ENCODE measurements at regions not wholly inside any gene's neighbourhood (a gene's known extent, or its start where the extent isn't known, plus 50 kb on each side); places are given as distances from the start of the nearest gene placed in this dataset.
"Not testable (repeated sequence)": the region's sequence is repeated elsewhere in the genome, so short reads cannot be mapped to it uniquely, and the experiment has no call there.

DNA sequence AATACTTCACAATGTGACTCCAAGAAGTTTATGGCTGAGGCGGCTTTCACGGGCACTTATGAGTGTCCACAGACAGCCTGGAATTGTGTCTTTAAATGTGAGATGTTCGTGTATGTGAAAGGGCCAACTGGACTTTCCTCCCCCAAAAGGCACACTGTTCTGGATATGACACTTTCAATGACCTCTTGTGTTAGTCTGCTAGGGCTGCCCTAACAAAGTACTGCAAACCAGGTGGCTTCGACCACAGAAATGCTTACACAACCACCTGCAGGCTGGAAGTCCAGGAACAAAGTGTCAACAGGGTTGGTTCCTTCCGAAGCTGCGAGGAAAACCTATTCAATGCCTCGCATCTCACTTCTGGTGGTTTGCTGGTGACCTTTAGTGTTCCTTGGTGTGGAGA, 281.7 kb downstream of the ANAPC1 start:
- DNase-seq; CTCF ChIA-PET; H3K4me3 ChIP-seq (ENCODE audit: control extremely low read depth in 1 of 5, extremely low read depth in 1 of 5, insufficient read depth in 1 of 5, low read depth in 2 of 5, low read length in 4 of 5); H3K27ac ChIP-seq (ENCODE audit: low read length in 2 of 2); H3K9me3 Mint-ChIP-seq (ENCODE audit: insufficient read depth); H4K20me1 ChIP-seq (ENCODE audit: control insufficient read depth, insufficient read depth, low read length, poor library complexity, severe bottlenecking); intact Hi-C loops (cut with micrococcal nuclease); POLR2A ChIA-PET; H2AFZ ChIP-seq (ENCODE audit: insufficient read depth, low read depth, low read length, poor library complexity, severe bottlenecking); H3K4me2 ChIP-seq (replicated peaks; ENCODE audit: low read depth, low read length, poor library complexity, severe bottlenecking); H3K36me3 ChIP-seq (replicated peaks in 1 of 2; ENCODE audit: control extremely low read depth in 1 of 2, control insufficient read depth in 1 of 2, extremely low read depth in 1 of 2, insufficient read depth in 2 of 2, low read length in 1 of 2); H3K27me3 ChIP-seq (replicated peaks in 1 of 4; ENCODE audit: control extremely low read depth in 1 of 4, control insufficient read depth in 3 of 4, insufficient read depth in 4 of 4, low read length in 3 of 4); H3K27me3 Mint-ChIP-seq; H3K9ac ChIP-seq (ENCODE audit: low read length); H3K9me3 ChIP-seq (ENCODE audit: control extremely low read depth in 1 of 3, control insufficient read depth in 2 of 3, insufficient read depth in 1 of 3, low read length in 2 of 3); H3K79me2 ChIP-seq (ENCODE audit: control insufficient read depth, insufficient read depth, low read length); H3K4me1 Mint-ChIP-seq; ATAC-seq (ENCODE audit: low read depth); H3K4me1 ChIP-seq (ENCODE audit: control insufficient read depth in 2 of 2, insufficient read depth in 2 of 2, low read length in 2 of 2); H3K4me3 Mint-ChIP-seq; H3K27ac Mint-ChIP-seq: not testable (repeated sequence)
- WGBS (ENCODE audit: insufficient coverage): no CpG with 5 or more reads among the region's 7 CpGs

DNA sequence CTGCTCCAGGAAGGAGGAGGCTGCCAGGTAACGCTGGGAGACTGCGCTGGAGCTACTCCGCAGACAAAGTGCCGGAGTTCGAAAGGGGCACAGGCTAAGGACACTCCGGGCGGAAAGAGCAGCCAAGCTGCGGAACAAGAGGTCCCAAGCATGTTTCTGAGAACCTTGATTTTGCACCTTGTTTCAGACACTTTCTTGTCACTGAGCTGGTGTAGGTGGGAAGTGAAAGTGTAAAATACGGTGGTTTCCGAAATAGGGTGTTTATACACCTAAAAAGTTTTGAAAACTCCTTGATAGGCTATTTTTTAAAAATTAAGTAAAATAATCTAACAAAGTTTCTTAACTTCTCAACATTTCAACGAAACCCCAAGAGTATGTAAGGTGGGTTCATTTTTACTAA, 278.2 kb downstream of the ANAPC1 start:
- intact Hi-C loops (cut with micrococcal nuclease); H4K20me1 ChIP-seq (ENCODE audit: control insufficient read depth, insufficient read depth, low read length, poor library complexity, severe bottlenecking); H3K4me1 Mint-ChIP-seq; H3K9ac ChIP-seq (ENCODE audit: low read length); H3K9me3 ChIP-seq (ENCODE audit: control extremely low read depth in 1 of 3, control insufficient read depth in 2 of 3, insufficient read depth in 1 of 3, low read length in 2 of 3); H3K27ac Mint-ChIP-seq; POLR2A ChIA-PET; H3K27ac ChIP-seq (ENCODE audit: low read length in 2 of 2); H3K27me3 Mint-ChIP-seq; DNase-seq; H3K27me3 ChIP-seq (replicated peaks in 1 of 4; ENCODE audit: control extremely low read depth in 1 of 4, control insufficient read depth in 3 of 4, insufficient read depth in 4 of 4, low read length in 3 of 4); H3K4me2 ChIP-seq (replicated peaks; ENCODE audit: low read depth, low read length, poor library complexity, severe bottlenecking); H3K4me1 ChIP-seq (ENCODE audit: control insufficient read depth in 2 of 2, insufficient read depth in 2 of 2, low read length in 2 of 2); H3K9me3 Mint-ChIP-seq (ENCODE audit: insufficient read depth); H3K36me3 ChIP-seq (replicated peaks in 1 of 2; ENCODE audit: control extremely low read depth in 1 of 2, control insufficient read depth in 1 of 2, extremely low read depth in 1 of 2, insufficient read depth in 2 of 2, low read length in 1 of 2); H3K4me3 ChIP-seq (ENCODE audit: control extremely low read depth in 1 of 5, extremely low read depth in 1 of 5, insufficient read depth in 1 of 5, low read depth in 2 of 5, low read length in 4 of 5); H3K4me3 Mint-ChIP-seq; CTCF ChIA-PET; H2AFZ ChIP-seq (ENCODE audit: insufficient read depth, low read depth, low read length, poor library complexity, severe bottlenecking); H3K79me2 ChIP-seq (ENCODE audit: control insufficient read depth, insufficient read depth, low read length): not testable (repeated sequence)
- ATAC-seq (ENCODE audit: low read depth): peak; percentile 36
- no CpG with 5 or more reads among the region's 11 CpGs for WGBS (ENCODE audit: insufficient coverage)

DNA sequence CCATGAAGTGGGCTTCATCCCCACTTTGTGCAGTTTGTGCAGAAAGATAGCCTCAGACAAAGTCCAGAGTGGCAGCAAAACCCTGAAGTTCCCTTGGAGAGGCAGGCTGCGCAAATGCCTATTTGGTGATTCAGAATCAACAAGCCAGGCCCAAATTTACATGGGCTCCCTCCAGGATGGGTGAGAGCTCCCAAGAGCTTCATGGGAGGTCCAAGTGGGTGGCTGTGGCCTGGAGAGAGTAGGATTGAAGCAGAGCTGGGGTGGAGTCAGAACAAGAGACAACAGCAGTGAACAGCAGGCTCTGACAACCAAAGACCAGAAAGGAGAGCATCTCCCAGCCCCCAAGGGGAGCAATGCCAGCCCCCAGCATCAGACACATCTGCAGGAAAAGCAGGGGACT, 277.4 kb downstream of the ANAPC1 start:
- H3K4me3 Mint-ChIP-seq; H3K4me1 ChIP-seq (ENCODE audit: control insufficient read depth in 2 of 2, insufficient read depth in 2 of 2, low read length in 2 of 2); H3K36me3 ChIP-seq (replicated peaks in 1 of 2; ENCODE audit: control extremely low read depth in 1 of 2, control insufficient read depth in 1 of 2, extremely low read depth in 1 of 2, insufficient read depth in 2 of 2, low read length in 1 of 2); H3K9ac ChIP-seq (ENCODE audit: low read length); DNase-seq; CTCF ChIA-PET; H3K27ac ChIP-seq (ENCODE audit: low read length in 2 of 2); H3K4me1 Mint-ChIP-seq; H3K9me3 ChIP-seq (ENCODE audit: control extremely low read depth in 1 of 3, control insufficient read depth in 2 of 3, insufficient read depth in 1 of 3, low read length in 2 of 3); POLR2A ChIA-PET; intact Hi-C loops (cut with micrococcal nuclease); H3K9me3 Mint-ChIP-seq (ENCODE audit: insufficient read depth); H3K79me2 ChIP-seq (ENCODE audit: control insufficient read depth, insufficient read depth, low read length); ATAC-seq (ENCODE audit: low read depth); H3K27me3 Mint-ChIP-seq; H3K4me3 ChIP-seq (ENCODE audit: control extremely low read depth in 1 of 5, extremely low read depth in 1 of 5, insufficient read depth in 1 of 5, low read depth in 2 of 5, low read length in 4 of 5); H3K27me3 ChIP-seq (replicated peaks in 1 of 4; ENCODE audit: control extremely low read depth in 1 of 4, control insufficient read depth in 3 of 4, insufficient read depth in 4 of 4, low read length in 3 of 4); H3K27ac Mint-ChIP-seq; H3K4me2 ChIP-seq (replicated peaks; ENCODE audit: low read depth, low read length, poor library complexity, severe bottlenecking); H2AFZ ChIP-seq (ENCODE audit: insufficient read depth, low read depth, low read length, poor library complexity, severe bottlenecking); H4K20me1 ChIP-seq (ENCODE audit: control insufficient read depth, insufficient read depth, low read length, poor library complexity, severe bottlenecking): not testable (repeated sequence)
- no CpG with 5 or more reads among the region's 1 CpG for WGBS (ENCODE audit: insufficient coverage)

DNA sequence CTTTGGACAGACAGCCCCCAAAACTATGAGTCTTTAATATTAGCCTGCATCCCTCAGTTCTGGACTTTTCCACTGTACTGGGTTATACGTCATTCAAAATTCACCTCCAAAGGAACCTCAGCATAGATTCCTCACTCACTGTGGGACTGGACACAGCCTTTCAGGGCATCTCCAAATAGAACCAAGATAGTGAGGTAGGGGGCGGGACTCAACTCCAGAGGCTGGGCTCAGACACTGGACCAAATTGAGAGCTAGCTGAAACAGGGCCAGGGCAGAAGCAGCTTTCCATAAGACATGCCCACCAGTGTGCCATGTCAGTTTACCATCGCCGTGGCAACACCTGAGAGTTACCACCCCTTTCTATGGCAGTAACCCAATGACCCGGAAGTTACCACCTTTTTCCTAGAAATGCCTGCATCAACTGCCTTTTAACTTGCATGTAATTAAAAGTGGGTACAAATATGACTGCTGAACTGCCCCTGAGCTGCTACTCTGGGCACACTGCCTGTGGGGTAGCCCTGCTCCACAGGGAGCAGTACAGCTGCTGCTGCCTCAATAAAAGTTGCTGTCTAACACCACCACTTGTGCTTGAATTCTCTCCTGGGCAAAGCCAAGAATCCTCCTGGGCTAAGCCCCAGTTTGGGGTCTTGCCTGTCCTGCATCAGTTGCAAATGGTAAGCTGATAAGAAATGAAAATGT, 274.7 kb downstream of the ANAPC1 start:
- H3K9me3 ChIP-seq (ENCODE audit: control extremely low read depth in 1 of 3, control insufficient read depth in 2 of 3, insufficient read depth in 1 of 3, low read length in 2 of 3); H3K9ac ChIP-seq (ENCODE audit: low read length); CTCF ChIA-PET; H3K79me2 ChIP-seq (ENCODE audit: control insufficient read depth, insufficient read depth, low read length); H3K4me1 Mint-ChIP-seq; H4K20me1 ChIP-seq (ENCODE audit: control insufficient read depth, insufficient read depth, low read length, poor library complexity, severe bottlenecking); H3K4me3 ChIP-seq (ENCODE audit: control extremely low read depth in 1 of 5, extremely low read depth in 1 of 5, insufficient read depth in 1 of 5, low read depth in 2 of 5, low read length in 4 of 5); intact Hi-C loops (cut with micrococcal nuclease); H2AFZ ChIP-seq (ENCODE audit: insufficient read depth, low read depth, low read length, poor library complexity, severe bottlenecking); H3K36me3 ChIP-seq (replicated peaks in 1 of 2; ENCODE audit: control extremely low read depth in 1 of 2, control insufficient read depth in 1 of 2, extremely low read depth in 1 of 2, insufficient read depth in 2 of 2, low read length in 1 of 2); H3K9me3 Mint-ChIP-seq (ENCODE audit: insufficient read depth); H3K27me3 ChIP-seq (replicated peaks in 1 of 4; ENCODE audit: control extremely low read depth in 1 of 4, control insufficient read depth in 3 of 4, insufficient read depth in 4 of 4, low read length in 3 of 4); ATAC-seq (ENCODE audit: low read depth); H3K27ac Mint-ChIP-seq; H3K27me3 Mint-ChIP-seq; H3K4me2 ChIP-seq (replicated peaks; ENCODE audit: low read depth, low read length, poor library complexity, severe bottlenecking); POLR2A ChIA-PET; DNase-seq; H3K27ac ChIP-seq (ENCODE audit: low read length in 2 of 2); H3K4me1 ChIP-seq (ENCODE audit: control insufficient read depth in 2 of 2, insufficient read depth in 2 of 2, low read length in 2 of 2); H3K4me3 Mint-ChIP-seq: not testable (repeated sequence)
- no CpG with 5 or more reads among the region's 5 CpGs for WGBS (ENCODE audit: insufficient coverage)
